ENCODE measurements at regions not wholly inside any gene's neighbourhood (a gene's known extent, or its start where the extent isn't known, plus 50 kb on each side); places are given as distances from the start of the nearest gene placed in this dataset.

GRCh38 chr3:76683256-76683655, 356.6 kb upstream of the ROBO2 start:
- ATAC-seq, result no peak
- POLR2A ChIA-PET, result no interaction called here
- intact Hi-C loops (cut with micrococcal nuclease; ENCODE audit: unreplicated experiment), result no loop called here
- H3K4me1 ChIP-seq (ENCODE audit: control insufficient read depth, insufficient read depth, low read length), result no peaks in the 10 kb centered on the region
- TF ChIP-seq TCF7L2 (IDR thresholded peaks at IDR 0.05; ENCODE audit: low read depth, low read length) (no peak), POLR2AphosphoS5 (IDR thresholded peaks at IDR 0.05; ENCODE audit: low read depth, low read length) (no peak), SIN3A (IDR thresholded peaks at IDR 0.05; ENCODE audit: borderline replicate concordance, insufficient read depth, low read depth, low read length) (no peak), CTCF (IDR thresholded peaks at IDR 0.05) (no peak)
- TF ChIP-seq, protein P1, sequence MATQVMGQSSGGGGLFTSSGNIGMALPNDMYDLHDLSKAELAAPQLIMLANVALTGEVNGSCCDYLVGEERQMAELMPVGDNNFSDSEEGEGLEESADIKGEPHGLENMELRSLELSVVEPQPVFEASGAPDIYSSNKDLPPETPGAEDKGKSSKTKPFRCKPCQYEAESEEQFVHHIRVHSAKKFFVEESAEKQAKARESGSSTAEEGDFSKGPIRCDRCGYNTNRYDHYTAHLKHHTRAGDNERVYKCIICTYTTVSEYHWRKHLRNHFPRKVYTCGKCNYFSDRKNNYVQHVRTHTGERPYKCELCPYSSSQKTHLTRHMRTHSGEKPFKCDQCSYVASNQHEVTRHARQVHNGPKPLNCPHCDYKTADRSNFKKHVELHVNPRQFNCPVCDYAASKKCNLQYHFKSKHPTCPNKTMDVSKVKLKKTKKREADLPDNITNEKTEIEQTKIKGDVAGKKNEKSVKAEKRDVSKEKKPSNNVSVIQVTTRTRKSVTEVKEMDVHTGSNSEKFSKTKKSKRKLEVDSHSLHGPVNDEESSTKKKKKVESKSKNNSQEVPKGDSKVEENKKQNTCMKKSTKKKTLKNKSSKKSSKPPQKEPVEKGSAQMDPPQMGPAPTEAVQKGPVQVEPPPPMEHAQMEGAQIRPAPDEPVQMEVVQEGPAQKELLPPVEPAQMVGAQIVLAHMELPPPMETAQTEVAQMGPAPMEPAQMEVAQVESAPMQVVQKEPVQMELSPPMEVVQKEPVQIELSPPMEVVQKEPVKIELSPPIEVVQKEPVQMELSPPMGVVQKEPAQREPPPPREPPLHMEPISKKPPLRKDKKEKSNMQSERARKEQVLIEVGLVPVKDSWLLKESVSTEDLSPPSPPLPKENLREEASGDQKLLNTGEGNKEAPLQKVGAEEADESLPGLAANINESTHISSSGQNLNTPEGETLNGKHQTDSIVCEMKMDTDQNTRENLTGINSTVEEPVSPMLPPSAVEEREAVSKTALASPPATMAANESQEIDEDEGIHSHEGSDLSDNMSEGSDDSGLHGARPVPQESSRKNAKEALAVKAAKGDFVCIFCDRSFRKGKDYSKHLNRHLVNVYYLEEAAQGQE (IDR thresholded peaks at IDR 0.05; ENCODE audit: insufficient read depth in 1 of 2, low read depth in 2 of 2, low read length in 1 of 2), result no peak
- CTCF ChIA-PET, result no interaction called here
- no peak overlapping the region for H3K27ac ChIP-seq (ENCODE audit: low read length)
- in situ Hi-C loops (cut with HindIII; ENCODE audit: low pct_unique_long_range_greater_than_20kb, low sequenced_read_pairs), result no loop called here
- H3K36me3 ChIP-seq (ENCODE audit: control insufficient read depth, insufficient read depth, low read length), result no peaks in the 10 kb centered on the region
- DNase-seq (ENCODE audit: low read depth, low spot score), result no peak
- no peaks in the 10 kb centered on the region for H3K27me3 ChIP-seq (ENCODE audit: control insufficient read depth, insufficient read depth, low read length)
- H3K9me3 ChIP-seq (ENCODE audit: control insufficient read depth, insufficient read depth, low read depth, low read length), result no peaks in the 10 kb centered on the region
- BruUV-seq (replicated peaks), result no TSS peak
- H3K4me3 ChIP-seq (ENCODE audit: low read depth in 2 of 2, low read length in 2 of 2), result no peak overlapping the region

DNA sequence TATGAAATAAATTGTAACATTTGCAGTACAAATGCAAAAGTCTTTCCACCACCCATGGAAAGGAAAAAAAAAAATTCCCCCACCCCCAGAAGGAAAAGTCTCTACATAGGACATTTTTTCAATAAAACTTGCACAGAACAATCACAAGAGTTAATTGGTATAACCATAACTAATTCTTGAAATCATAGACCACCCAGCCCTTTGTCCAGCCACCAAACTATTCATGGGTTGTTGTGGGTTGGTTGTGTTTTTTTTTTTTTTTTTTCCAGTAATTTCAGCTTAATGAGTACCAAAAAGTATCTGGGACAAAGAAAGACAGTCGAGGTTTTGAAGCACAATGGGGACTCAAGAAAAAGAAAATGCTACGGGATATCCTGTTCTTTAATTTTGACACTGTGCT, 355.0 kb upstream of the ROBO2 start:
- Histone ChIP-seq H3K27ac (ENCODE audit: low read length) (no peak overlapping the region), H3K27me3 (ENCODE audit: control insufficient read depth, insufficient read depth, low read length) (no peaks in the 10 kb centered on the region), H3K36me3 (ENCODE audit: control insufficient read depth, insufficient read depth, low read length) (no peaks in the 10 kb centered on the region), H3K4me3 (ENCODE audit: low read depth in 2 of 2, low read length in 2 of 2) (no peak overlapping the region), H3K4me1 (ENCODE audit: control insufficient read depth, insufficient read depth, low read length) (no peaks in the 10 kb centered on the region), H3K9me3 (ENCODE audit: control insufficient read depth, insufficient read depth, low read depth, low read length) (no peaks in the 10 kb centered on the region)
- TF ChIP-seq CTCF (IDR thresholded peaks at IDR 0.05) (no peak), POLR2AphosphoS5 (IDR thresholded peaks at IDR 0.05; ENCODE audit: low read depth, low read length) (no peak), SIN3A (IDR thresholded peaks at IDR 0.05; ENCODE audit: borderline replicate concordance, insufficient read depth, low read depth, low read length) (no peak), TCF7L2 (IDR thresholded peaks at IDR 0.05; ENCODE audit: low read depth, low read length) (no peak)
- ChIA-PET POLR2A (no interaction called here), CTCF (no interaction called here)
- in situ Hi-C loops (cut with HindIII; ENCODE audit: low pct_unique_long_range_greater_than_20kb, low sequenced_read_pairs), result no loop called here
- intact Hi-C loops (cut with micrococcal nuclease; ENCODE audit: unreplicated experiment), result no loop called here
- DNase-seq (ENCODE audit: low read depth, low spot score), result no peak
- no peak for ATAC-seq
- BruUV-seq (replicated peaks), result no TSS peak

Measured in Panc1 (cell line).